ENCODE measurements at regions not wholly inside any gene's neighbourhood (a gene's known extent, or its start where the extent isn't known, plus 50 kb on each side); places are given as distances from the start of the nearest gene placed in this dataset.

DNA sequence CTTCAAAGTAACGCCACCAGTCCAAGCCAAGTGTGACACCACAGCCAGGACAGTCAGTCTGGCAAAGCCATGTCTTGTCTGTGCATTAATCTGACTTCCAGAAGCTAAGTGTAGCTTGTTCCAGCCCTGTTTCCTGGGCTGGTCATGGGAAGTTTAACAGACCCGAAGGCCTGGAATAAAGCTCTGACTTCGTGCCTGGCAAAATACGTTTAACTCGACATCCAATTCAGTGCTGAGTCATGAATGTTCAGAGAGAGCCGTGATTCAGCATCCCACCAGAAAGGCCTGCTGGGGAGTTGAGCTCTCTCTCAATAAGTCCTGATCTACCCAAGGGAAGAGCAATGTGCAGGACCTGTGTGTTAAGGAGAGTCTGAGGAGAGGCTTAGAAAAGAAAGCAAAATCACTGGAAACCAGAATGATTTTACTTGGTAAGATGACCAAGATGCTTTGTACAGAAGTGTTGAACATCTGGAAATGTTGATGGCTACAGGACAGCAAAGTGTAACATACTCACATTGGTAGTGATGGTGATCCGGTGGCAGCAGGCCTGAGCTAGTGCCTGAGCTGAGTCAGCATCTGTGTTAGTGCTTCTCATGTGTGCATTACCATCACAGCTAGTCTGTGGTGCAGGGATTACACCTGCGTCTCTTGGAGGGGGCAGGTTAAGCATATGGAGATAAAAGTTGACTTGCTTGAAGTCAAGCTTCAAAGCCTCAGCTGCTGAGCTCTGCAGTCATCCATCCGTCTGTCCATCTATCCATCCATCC lies 743.7 kb upstream of the HS6ST1 start:
- TF ChIP-seq, protein P1, sequence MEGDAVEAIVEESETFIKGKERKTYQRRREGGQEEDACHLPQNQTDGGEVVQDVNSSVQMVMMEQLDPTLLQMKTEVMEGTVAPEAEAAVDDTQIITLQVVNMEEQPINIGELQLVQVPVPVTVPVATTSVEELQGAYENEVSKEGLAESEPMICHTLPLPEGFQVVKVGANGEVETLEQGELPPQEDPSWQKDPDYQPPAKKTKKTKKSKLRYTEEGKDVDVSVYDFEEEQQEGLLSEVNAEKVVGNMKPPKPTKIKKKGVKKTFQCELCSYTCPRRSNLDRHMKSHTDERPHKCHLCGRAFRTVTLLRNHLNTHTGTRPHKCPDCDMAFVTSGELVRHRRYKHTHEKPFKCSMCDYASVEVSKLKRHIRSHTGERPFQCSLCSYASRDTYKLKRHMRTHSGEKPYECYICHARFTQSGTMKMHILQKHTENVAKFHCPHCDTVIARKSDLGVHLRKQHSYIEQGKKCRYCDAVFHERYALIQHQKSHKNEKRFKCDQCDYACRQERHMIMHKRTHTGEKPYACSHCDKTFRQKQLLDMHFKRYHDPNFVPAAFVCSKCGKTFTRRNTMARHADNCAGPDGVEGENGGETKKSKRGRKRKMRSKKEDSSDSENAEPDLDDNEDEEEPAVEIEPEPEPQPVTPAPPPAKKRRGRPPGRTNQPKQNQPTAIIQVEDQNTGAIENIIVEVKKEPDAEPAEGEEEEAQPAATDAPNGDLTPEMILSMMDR (conservative IDR thresholded peaks at IDR 0.05 in 1 of 2, IDR thresholded peaks at IDR 0.05 in 1 of 2; ENCODE audit: low read depth in 1 of 2, low read length in 2 of 2), result no peak
- TF ChIP-seq EZH2 (IDR thresholded peaks at IDR 0.05; ENCODE audit: low read length, missing control alignments), result no peak
